SK-N-SH (cell line): ENCODE measurements at regions not wholly inside any gene's neighbourhood (a gene's known extent, or its start where the extent isn't known, plus 50 kb on each side); places are given as distances from the start of the nearest gene placed in this dataset.

Source experiments
- CTCF ChIP-seq: fragments of 200-600 bp; sonication (generic); IDR thresholded peaks from 2 replicates; pipeline ENCODE4 v1.6.1; 2017; ENCODE audit warnings: antibody characterized with exemption, mild to moderate bottlenecking, moderate library complexity
- MAX ChIP-seq: IDR thresholded peaks from 2 replicates; pipeline ENCODE4 v1.4.0; 2012; ENCODE audit warnings: low read depth
- MEF2A ChIP-seq: IDR thresholded peaks from 2 replicates; pipeline ENCODE4 v1.4.0; 2012; ENCODE audit warnings: low read depth, borderline replicate concordance
- PBX3 ChIP-seq: IDR thresholded peaks from 2 replicates; pipeline ENCODE4; 2012
- POLR2AphosphoS5 ChIP-seq: IDR thresholded peaks from 2 replicates; pipeline ENCODE4 v1.6.1; 2012; ENCODE audit warnings: low read depth, low read length
- TEAD4 ChIP-seq: IDR thresholded peaks from 2 replicates; pipeline ENCODE4 v1.4.0; 2012; ENCODE audit warnings: mild to moderate bottlenecking, borderline replicate concordance; ENCODE audit not compliant: insufficient read depth

GRCh38 chr18:46325895-46326294, 221.7 kb downstream of the HAUS1 start:
- TF ChIP-seq CTCF = no peak
- TF ChIP-seq POLR2AphosphoS5 = no peak
- TF ChIP-seq PBX3 = no peak
- no peak for TF ChIP-seq MEF2A
- TF ChIP-seq TEAD4 = no peak
- no peak for TF ChIP-seq MAX
